ENCODE measurements at regions not wholly inside any gene's neighbourhood (a gene's known extent, or its start where the extent isn't known, plus 50 kb on each side); places are given as distances from the start of the nearest gene placed in this dataset.

DNA sequence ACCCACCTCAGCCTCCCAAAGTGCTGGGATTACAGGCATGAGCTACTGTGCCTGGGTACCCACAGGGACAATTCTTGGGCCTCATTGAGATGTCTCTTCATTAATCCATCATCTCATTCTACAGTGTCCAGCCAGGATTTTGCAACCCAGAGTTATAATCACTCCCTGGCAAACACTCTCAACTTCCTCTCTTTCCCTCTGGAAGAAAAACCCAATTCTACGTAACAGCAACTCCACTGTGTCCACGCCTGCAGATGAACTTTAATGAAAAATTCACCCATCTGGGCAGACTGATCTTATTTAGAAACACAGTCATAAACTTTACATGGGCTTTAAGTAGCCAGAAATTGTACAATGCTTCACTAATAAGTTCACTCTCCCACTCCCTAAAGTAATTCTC, 90.1 kb upstream of the ABCC4 start:
- TF ChIP-seq, protein P1, sequence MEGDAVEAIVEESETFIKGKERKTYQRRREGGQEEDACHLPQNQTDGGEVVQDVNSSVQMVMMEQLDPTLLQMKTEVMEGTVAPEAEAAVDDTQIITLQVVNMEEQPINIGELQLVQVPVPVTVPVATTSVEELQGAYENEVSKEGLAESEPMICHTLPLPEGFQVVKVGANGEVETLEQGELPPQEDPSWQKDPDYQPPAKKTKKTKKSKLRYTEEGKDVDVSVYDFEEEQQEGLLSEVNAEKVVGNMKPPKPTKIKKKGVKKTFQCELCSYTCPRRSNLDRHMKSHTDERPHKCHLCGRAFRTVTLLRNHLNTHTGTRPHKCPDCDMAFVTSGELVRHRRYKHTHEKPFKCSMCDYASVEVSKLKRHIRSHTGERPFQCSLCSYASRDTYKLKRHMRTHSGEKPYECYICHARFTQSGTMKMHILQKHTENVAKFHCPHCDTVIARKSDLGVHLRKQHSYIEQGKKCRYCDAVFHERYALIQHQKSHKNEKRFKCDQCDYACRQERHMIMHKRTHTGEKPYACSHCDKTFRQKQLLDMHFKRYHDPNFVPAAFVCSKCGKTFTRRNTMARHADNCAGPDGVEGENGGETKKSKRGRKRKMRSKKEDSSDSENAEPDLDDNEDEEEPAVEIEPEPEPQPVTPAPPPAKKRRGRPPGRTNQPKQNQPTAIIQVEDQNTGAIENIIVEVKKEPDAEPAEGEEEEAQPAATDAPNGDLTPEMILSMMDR (IDR thresholded peaks at IDR 0.05) = no peak
- no peak for TF ChIP-seq POLR2A (IDR thresholded peaks at IDR 0.05)

Measured in right lobe of liver (tissue), 4 donors.